Natural killer cell treated with Interleukin-12 subunit alpha and Interleukin-12 subunit beta and Interleukin-15 and Interleukin-18, amount 100 ng/mL, for 72 hours (primary cell): ENCODE measurements at regions not wholly inside any gene's neighbourhood (a gene's known extent, or its start where the extent isn't known, plus 50 kb on each side); places are given as distances from the start of the nearest gene placed in this dataset.
"Not testable (repeated sequence)": the region's sequence is repeated elsewhere in the genome, so short reads cannot be mapped to it uniquely, and the experiment has no call there.

Experiments
- ATAC-seq, 2 donors: fragments of 150-1000 bp; cut with Tn5 transposase in 1 of 2; sonication (Bioruptor Pico), chemical (Tn5 transposase) in 1 of 2; 2 replicates each; pipeline ENCODE4 v1.10.0; 2021
- DNase-seq: peaks from one replicate; pipeline ENCODE4 v3.0.0; 2022; ENCODE audit warnings: low spot score
- H3K27ac Mint-ChIP-seq, 2 donors: 1 replicate in 1 of 2; 2 replicates in 1 of 2; pipeline ENCODE4 v1.8.0; 2022; ENCODE audit warnings: mixed read lengths in 2 of 2, mild to moderate bottlenecking in 1 of 2, moderate library complexity in 1 of 2
- H3K27me3 Mint-ChIP-seq, 2 donors: 1 replicate in 1 of 2; 2 replicates in 1 of 2; pipeline ENCODE4 v1.8.0; 2022; ENCODE audit warnings: mixed read lengths in 2 of 2
- H3K36me3 Mint-ChIP-seq: one replicate; pipeline ENCODE4 v1.8.0; 2022; ENCODE audit warnings: mixed read lengths
- H3K4me1 Mint-ChIP-seq, 2 donors: 1 replicate in 1 of 2; 2 replicates in 1 of 2; pipeline ENCODE4 v1.8.0; 2022; ENCODE audit warnings: low read depth in 2 of 2, mixed read lengths in 2 of 2, mild to moderate bottlenecking in 1 of 2
- H3K4me3 Mint-ChIP-seq: one replicate; pipeline ENCODE4 v1.8.0; 2022; ENCODE audit warnings: mixed read lengths
- H3K9me3 Mint-ChIP-seq: 2 replicates; pipeline ENCODE4 v1.8.0; 2022; ENCODE audit warnings: mixed read lengths

DNA sequence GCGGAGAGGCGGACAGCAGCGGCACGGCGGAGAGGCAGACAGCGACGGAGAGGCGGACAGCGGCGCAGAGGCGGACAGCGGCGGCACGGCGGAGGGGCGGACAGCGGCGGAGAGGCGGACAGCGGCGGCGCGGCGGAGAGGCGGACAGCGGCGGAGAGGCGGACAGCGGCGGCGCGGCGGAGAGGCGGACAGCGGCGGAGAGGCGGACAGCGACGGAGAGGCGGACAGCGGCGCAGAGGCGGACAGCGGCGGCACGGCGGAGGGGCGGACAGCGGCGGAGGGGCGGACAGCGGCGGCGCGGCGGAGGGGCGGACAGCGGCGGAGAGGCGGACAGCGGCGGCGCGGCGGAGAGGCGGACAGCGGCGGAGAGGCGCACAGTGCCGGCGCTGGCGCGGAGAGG, 393.6 kb downstream of the GOLGA6L6 start:
- ATAC-seq, H3K9me3 Mint-ChIP-seq, H3K27me3 Mint-ChIP-seq, H3K27ac Mint-ChIP-seq, H3K36me3 Mint-ChIP-seq, H3K4me1 Mint-ChIP-seq, H3K4me3 Mint-ChIP-seq, DNase-seq: not testable (repeated sequence)

DNA sequence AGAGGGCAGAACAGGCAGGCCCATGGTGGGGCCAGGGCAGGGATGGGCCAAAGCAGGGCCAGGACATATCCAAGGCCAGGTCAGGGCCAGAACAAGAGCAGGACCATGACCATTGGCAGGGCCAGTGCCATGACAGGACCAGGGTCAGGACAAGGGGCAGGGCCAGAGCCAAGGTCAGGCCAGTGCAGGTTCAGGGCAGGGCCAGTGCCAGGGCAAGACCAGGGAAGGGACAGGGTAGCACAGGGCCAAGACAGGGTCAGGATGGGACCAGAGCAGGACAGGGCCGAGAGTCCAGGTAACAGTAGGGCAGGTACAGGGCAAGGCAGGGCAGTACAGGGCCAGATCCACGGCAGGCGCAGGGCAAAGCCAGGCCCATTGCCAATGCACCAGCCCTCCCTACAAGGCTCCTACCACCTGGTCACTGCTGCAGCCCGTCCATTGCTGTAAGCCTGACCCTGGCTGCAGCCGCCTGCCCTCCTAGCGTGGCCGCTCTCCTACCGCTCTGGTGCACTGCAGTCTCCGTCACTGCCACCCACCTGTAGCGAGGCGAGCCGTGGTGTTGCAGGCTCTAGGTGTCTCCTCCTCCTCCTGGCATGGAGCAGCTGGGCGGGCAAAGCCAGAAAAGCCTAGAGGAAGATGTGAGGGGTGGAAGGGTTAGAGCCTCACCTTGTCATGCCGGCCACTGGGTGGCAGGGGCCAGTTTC, 397.1 kb downstream of the GOLGA6L6 start:
- not testable (repeated sequence) for H3K27ac Mint-ChIP-seq, H3K36me3 Mint-ChIP-seq, H3K4me1 Mint-ChIP-seq, H3K9me3 Mint-ChIP-seq, DNase-seq, ATAC-seq, H3K4me3 Mint-ChIP-seq, H3K27me3 Mint-ChIP-seq

DNA sequence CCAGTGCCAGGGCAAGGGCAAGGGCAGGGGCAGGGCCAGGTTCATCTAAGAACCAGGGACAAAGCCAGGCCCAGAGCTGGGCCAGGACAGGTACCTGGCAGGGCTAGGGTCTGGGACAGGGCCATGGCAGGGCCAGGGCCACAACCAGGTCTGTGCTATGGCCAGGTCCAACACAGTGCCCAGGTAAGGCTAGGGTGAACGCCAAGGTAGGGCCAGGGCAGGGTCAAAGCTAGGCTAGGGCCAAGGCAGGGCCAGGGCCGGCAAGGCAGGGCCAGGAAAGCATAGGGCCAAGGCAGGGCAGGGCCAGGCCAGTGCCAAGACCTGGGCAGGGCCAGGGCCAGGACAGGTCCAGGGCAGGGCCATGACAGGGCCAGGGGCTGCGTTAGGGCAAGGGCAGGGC, 398.7 kb downstream of the GOLGA6L6 start:
- H3K4me3 Mint-ChIP-seq, H3K9me3 Mint-ChIP-seq, H3K36me3 Mint-ChIP-seq, H3K27me3 Mint-ChIP-seq, ATAC-seq, H3K4me1 Mint-ChIP-seq, H3K27ac Mint-ChIP-seq, DNase-seq: not testable (repeated sequence)

DNA sequence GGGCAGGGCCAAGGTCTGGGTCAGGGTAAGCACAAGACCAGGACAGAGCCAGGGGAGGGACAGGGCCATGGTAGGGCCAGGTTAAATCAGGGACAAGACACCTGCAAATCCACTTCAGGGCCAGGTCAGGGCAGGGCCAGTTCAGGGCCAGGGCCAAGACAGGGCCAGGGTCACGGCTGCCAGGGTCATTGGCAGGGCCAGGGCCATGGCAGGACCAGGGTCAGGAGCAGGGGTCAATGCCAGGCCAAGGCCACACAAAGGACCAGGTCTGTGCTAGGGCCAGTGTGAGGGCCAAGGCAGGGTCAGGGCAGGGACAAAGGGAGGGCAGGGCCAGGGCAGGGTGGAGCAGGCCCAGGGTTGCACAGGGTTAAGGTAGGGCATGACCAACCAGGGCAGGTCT, 399.2 kb downstream of the GOLGA6L6 start:
- DNase-seq, H3K9me3 Mint-ChIP-seq, H3K27ac Mint-ChIP-seq, H3K4me3 Mint-ChIP-seq, H3K4me1 Mint-ChIP-seq, H3K27me3 Mint-ChIP-seq, ATAC-seq, H3K36me3 Mint-ChIP-seq: not testable (repeated sequence)

DNA sequence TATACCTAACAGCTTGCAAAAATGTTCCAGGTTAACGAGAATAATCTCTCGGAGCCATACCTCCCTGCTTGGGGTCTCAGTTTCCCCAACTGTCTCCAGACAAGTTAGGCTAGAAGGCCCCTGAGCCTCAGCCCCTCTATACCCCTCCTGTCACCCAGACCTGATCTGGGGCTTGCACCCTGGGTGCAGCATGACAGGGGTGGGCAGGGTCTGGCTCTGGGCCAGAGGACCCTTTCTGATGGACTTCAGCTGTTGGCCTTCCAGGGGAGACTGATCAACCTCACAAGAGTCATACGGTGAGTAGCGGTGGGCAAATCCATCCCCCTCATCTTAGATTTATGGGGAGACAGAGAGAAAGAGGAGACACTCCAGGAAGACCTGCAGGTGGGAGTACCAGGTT, 416.9 kb downstream of the GOLGA6L6 start:
- H3K27me3 Mint-ChIP-seq, H3K4me3 Mint-ChIP-seq, H3K9me3 Mint-ChIP-seq, H3K27ac Mint-ChIP-seq, H3K4me1 Mint-ChIP-seq, ATAC-seq, DNase-seq, H3K36me3 Mint-ChIP-seq: not testable (repeated sequence)

DNA sequence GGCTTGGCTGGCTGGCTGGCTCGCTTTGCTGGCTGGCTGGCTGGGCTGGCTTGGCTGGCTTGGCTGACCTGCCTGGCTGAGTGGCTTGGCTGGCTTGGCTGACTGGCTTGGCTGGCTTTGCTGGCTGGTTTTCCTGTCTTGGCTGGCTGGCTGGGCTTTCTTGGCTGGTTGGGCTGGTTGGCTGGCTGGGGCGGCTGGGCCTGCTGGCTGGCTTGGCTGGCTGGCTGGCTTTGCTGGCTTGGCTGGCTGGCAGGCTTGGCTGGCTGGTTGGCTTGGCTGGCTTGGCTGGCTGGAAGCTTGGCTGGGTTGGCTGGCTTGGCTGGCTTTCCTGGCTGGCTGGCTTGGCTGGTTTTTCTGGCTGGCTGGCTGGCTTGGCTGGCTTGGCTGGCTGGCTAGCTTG, 435.6 kb downstream of the GOLGA6L6 start:
- DNase-seq (no peak), ATAC-seq (no peak)
- Mint-ChIP-seq H3K27ac (no peak overlapping the region), H3K4me3 (no peak overlapping the region), H3K9me3 (no peaks in the 10 kb centered on the region), H3K27me3 (no peaks in the 10 kb centered on the region), H3K36me3 (no peaks in the 10 kb centered on the region), H3K4me1 (no peaks in the 10 kb centered on the region)

DNA sequence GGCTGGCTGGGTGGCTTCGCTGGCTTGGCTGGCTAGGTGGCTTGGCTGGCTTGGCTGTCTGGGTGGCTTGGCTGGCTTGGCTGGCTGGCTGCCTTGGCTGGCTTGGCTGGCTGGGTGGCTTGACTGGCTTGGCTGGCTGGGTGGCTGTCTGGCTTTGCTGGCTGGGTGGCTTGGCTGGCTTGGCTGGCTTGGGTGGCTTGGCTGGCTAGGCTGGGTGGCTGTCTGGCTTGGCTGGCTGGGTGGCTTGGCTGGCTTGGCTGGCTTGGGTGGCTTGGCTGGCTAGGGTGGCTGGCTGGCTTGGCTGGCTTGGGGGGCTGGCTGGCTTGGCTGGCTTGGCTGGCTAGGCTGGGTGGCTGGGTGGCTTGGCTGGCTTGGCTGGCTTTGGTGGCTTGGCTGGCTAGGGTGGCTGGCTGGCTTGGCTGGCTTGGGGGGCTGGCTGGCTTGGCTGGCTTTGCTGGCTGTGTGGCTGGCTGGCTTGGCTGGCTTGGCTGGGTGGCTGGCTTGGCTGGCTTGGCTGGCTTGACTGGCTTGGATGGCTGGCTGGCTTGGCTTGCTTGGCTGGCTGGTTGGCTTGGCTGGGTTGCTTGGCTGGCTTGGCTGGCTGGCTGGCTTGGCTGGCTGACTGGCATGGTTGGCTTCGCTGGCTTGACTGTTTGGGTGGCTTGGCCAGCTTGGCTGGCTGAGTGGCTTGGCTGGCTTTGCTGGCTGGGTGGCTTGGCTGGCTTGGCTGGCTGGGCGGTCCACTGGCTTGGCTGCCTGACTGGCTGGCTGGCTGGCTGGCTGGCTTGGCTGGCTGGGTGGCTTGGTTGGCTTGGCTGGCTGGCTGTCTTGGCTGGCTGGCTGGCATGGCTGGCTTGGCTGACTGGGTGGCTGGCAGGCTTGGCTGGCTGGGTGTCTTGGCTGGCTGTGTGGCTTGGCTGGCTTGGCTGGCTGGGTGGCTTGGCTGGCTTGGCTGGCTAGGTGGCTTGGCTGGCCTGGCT, 436.3 kb downstream of the GOLGA6L6 start:
- not testable (repeated sequence) for H3K36me3 Mint-ChIP-seq, H3K4me1 Mint-ChIP-seq, ATAC-seq, DNase-seq, H3K9me3 Mint-ChIP-seq, H3K27me3 Mint-ChIP-seq, H3K27ac Mint-ChIP-seq, H3K4me3 Mint-ChIP-seq

DNA sequence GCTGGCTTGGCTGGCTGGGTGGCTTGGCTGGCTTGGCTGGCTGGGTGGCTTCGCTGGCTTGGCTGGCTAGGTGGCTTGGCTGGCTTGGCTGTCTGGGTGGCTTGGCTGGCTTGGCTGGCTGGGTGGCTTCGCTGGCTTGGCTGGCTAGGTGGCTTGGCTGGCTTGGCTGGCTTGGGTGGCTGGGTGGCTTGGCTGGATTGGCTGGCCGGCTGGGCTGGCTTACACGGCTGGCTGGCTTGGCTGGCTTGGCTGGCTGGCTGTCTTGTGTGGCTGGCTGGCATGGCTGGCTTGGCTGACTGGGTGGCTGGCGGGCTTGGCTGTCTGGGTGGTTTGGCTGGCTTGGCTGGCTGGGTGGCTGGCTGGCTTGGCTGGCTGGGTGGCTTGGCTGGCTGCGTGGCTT, 437.0 kb downstream of the GOLGA6L6 start:
- not testable (repeated sequence) for H3K27ac Mint-ChIP-seq, H3K36me3 Mint-ChIP-seq, H3K9me3 Mint-ChIP-seq, DNase-seq, H3K4me1 Mint-ChIP-seq, H3K27me3 Mint-ChIP-seq, H3K4me3 Mint-ChIP-seq, ATAC-seq

DNA sequence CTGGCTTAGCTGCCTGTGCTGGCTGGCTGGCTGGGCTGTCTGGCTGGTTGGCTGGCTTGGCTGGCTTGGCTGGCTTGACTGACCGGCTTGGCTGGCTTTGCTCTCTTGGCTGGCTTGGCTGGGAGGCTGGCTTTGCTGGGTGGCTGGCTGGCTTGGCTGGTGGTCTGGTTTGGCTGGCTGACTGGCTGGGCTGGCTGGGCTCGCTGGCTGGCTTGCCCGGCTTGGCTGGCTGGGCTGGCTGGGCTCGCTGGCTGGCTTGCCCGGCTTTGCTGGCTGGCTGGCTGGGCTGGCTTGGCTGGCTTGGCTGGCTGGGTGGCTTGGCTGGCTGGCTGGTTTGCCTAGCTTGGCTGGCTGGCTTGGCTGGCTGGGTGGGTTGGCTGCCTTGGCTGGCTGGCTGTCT, 438.7 kb downstream of the GOLGA6L6 start:
- DNase-seq: peak; percentile 76
- H3K4me3 Mint-ChIP-seq, H3K36me3 Mint-ChIP-seq: not testable (repeated sequence)

DNA sequence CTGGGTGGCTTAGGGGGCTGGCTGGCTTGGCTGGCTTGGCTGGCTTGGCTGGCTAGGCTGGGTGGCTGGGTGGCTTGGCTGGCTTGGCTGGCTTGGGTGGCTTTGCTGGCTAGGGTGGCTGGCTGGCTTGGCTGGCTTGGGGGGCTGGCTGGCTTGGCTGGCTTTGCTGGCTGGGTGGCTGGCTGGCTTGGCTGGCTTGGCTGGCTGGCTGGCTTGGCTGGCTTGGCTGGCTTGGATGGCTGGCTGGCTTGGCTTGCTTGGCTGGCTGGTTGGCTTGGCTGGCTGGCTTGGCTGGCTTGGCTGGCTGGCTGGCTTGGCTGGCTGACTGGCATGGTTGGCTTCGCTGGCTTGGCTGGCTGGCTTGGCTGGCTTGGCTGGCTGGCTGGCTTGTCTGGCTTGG, 439.4 kb downstream of the GOLGA6L6 start:
- DNase-seq: peak; percentile 64

More for the DNA sequence above, 438.7 kb downstream of the GOLGA6L6 start:
- H3K27ac Mint-ChIP-seq, H3K27me3 Mint-ChIP-seq, ATAC-seq, H3K9me3 Mint-ChIP-seq, H3K4me1 Mint-ChIP-seq: not testable (repeated sequence)

DNA sequence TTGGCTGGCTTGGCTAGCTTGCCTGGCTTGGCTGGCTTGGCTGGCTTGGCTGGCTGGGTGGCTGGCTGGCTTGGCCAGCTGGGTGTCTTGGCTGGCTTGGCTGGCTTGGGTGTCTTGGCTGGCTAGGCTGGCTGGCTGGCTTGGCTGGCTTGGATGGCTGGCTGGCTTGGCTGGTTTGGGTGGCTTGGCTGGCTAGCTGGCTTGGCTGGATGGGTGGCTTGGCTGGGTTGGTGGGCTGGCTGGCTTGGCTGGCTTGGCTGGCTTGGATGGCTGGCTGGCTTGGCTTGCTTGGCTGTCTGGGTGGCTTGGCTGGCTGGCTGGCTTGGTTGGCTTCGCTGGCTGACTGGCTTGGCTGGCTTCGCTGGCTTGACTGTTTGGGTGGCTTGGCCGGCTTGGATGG, 440.3 kb downstream of the GOLGA6L6 start:
- not testable (repeated sequence) for H3K9me3 Mint-ChIP-seq, H3K27ac Mint-ChIP-seq, DNase-seq, H3K27me3 Mint-ChIP-seq, H3K4me1 Mint-ChIP-seq, ATAC-seq, H3K4me3 Mint-ChIP-seq, H3K36me3 Mint-ChIP-seq

More for the DNA sequence above, 439.4 kb downstream of the GOLGA6L6 start:
- H3K36me3 Mint-ChIP-seq, H3K9me3 Mint-ChIP-seq, H3K27me3 Mint-ChIP-seq, H3K4me1 Mint-ChIP-seq, H3K27ac Mint-ChIP-seq, ATAC-seq, H3K4me3 Mint-ChIP-seq: not testable (repeated sequence)

DNA sequence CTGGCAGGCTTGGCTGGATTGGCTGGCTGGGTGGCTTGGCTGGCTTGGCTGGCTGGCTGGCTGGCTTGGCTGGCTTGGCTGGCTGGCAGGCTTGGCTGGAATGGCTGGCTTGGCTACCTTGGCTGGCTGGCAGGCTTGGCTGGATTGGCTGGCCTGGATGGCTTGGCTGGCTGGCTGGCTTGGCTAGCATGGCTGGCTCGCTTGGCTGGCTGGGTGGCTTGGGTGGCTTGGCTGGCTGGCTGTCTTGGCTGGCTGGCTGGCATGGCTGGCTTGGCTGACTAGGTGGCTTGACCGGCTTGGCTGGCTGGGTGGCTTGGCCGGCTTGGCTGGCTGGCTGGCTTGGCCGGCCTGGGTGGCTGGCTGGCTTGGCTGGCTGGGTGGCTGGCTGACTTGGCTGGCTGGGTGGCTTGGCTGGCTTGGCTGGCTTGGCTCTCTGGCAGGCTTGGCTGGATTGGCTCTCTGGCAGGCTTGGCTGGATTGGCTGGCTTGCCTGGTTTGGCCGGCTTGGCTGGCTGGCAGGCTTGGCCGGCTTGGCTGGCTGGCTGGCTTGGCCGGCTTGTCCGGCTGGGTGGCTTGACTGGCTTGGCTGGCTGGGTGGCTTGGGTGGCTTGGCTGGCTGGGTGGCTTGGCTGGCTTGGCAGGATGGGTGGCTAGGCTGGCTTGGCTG, 440.9 kb downstream of the GOLGA6L6 start:
- not testable (repeated sequence) for H3K27ac Mint-ChIP-seq, H3K9me3 Mint-ChIP-seq, H3K4me3 Mint-ChIP-seq, DNase-seq, H3K36me3 Mint-ChIP-seq, H3K4me1 Mint-ChIP-seq, ATAC-seq, H3K27me3 Mint-ChIP-seq

DNA sequence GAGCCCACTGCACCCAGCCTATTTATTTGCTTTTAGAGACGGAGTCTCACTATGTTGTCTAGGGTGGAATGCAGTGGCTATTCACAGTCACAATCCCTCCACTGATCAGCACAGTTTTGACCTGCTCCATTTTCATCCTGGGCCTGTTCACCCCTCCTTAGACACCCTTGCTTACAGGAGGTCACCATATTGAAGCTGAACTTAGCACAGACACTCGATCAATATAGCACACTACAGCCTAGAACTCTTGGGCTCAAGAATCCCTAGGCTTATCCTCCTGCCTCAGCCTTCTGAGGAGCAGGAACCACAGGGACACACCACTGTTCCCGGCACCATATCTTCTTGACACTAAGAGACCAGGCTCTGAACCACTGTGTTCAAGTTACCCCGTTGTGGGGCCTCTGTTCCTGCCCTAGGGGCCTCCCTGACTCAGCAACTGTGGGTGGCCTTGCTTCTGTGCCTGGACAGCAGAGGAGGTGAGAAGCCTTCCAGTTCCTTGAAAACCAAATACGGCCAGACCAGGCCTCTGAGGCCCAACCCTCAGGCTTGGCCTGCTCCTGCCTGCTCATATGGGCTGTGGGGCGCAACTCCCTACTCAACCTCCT, 445.8 kb downstream of the GOLGA6L6 start:
- not testable (repeated sequence) for H3K27me3 Mint-ChIP-seq, H3K9me3 Mint-ChIP-seq, H3K4me3 Mint-ChIP-seq, H3K4me1 Mint-ChIP-seq, H3K27ac Mint-ChIP-seq, H3K36me3 Mint-ChIP-seq, DNase-seq
- ATAC-seq: peak; percentile 26 to 53

DNA sequence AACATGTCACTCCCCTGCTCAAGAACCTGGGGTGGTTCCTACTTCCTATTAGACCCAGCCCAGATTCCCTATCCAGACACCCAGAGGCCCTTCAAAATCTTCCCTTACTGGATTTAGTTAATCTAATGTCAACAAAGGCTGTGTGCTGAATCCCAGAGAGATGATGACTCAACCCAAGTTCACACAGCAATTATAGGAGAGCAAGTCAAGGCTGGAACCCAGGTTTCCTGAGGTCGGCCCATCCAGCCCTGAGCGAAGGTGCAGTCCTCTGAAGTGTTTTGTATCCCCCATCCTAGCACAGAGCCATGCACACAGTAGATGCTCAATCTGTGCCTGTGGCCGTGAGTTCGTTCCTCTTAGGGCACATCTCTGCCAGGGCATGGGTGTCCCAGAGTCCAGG, 452.1 kb downstream of the GOLGA6L6 start:
- not testable (repeated sequence) for H3K36me3 Mint-ChIP-seq, H3K27me3 Mint-ChIP-seq, ATAC-seq, H3K27ac Mint-ChIP-seq, DNase-seq, H3K4me1 Mint-ChIP-seq, H3K9me3 Mint-ChIP-seq, H3K4me3 Mint-ChIP-seq
